Ishikawa (cell line): ENCODE measurements at regions not wholly inside any gene's neighbourhood (a gene's known extent, or its start where the extent isn't known, plus 50 kb on each side); places are given as distances from the start of the nearest gene placed in this dataset.

Experiments
- FOXM1 ChIP-seq: IDR thresholded peaks from 2 replicates; pipeline ENCODE4 v1.6.1; 2012; ENCODE audit warnings: low read depth, borderline replicate concordance
- NFIC ChIP-seq: IDR thresholded peaks from 2 replicates; pipeline ENCODE4 v1.6.1; 2012
- TAF1 ChIP-seq: IDR thresholded peaks from 2 replicates; pipeline ENCODE4 v1.6.1; 2012; ENCODE audit warnings: low read depth, mild to moderate bottlenecking
- TF ChIP-seq, protein P1 (sequence below): IDR thresholded peaks from 2 replicates; pipeline ENCODE4 v1.6.1; 2012

DNA sequence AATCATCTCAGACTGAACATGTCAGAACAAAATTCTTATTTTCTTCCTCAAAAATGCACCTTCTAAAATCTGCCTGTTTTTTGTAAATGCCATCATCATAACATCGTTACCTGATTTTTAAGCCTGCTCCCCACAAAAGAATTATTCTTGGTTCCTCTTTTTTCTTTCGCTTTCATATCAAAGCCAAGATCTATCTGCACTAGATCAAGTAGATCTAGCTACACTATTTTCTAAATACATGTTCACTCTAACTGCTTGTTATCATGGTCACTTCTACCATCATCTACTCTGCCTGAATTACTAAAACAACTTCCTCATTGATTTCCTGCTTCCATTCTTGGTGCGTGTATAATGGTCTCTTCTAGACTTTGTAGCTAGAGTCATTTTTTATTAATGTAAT, 217.7 kb downstream of the ARPP21 start:
- TF ChIP-seq, protein P1, sequence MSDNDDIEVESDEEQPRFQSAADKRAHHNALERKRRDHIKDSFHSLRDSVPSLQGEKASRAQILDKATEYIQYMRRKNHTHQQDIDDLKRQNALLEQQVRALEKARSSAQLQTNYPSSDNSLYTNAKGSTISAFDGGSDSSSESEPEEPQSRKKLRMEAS, result no peak
- TF ChIP-seq TAF1 (no peak), FOXM1 (no peak), NFIC (no peak)
